ENCODE measurements at regions not wholly inside any gene's neighbourhood (a gene's known extent, or its start where the extent isn't known, plus 50 kb on each side); places are given as distances from the start of the nearest gene placed in this dataset.

GRCh38 chr4:115824630-115825029 is 711.2 kb upstream of the NDST4 start:
- H3K27me3 ChIP-seq (ENCODE audit: low read length) = no peaks in the 10 kb centered on the region
- no peak for ATAC-seq
- ChIA-PET CTCF (no interaction called here), POLR2A (ENCODE audit: unreplicated experiment) (no interaction called here)
- no peaks in the 10 kb centered on the region for H3K4me1 ChIP-seq (ENCODE audit: insufficient read depth, low read length)
- DNase-seq = no peak
- intact Hi-C loops (cut with micrococcal nuclease) = no loop called here
- no TSS peak for BruUV-seq (replicated peaks)
- no peaks in the 10 kb centered on the region for H4K20me1 ChIP-seq (ENCODE audit: low read length)
- no peak overlapping the region for H3K9ac ChIP-seq (ENCODE audit: low read length)
- H3K4me2 ChIP-seq (ENCODE audit: low read length) = no peak overlapping the region
- H3K27ac ChIP-seq (ENCODE audit: low read length) = no peak overlapping the region
- TF ChIP-seq EZH2 (IDR thresholded peaks at IDR 0.05; ENCODE audit: low read length, unreplicated experiment) (no peak), EZH2phosphoT487 (IDR thresholded peaks at IDR 0.05; ENCODE audit: borderline replicate concordance, low read length) (no peak), CTCF (conservative IDR thresholded peaks at IDR 0.05; ENCODE audit: low read depth, low read length) (no peak)
- H3K79me2 ChIP-seq (ENCODE audit: low read length) = no peaks in the 10 kb centered on the region
- no peaks in the 10 kb centered on the region for H3K9me2 ChIP-seq (replicated peaks; ENCODE audit: low read length)
- no peak overlapping the region for H3K4me3 ChIP-seq (ENCODE audit: low read length)
- no peaks in the 10 kb centered on the region for H3K9me3 ChIP-seq (ENCODE audit: low read length)
- H3K36me3 ChIP-seq (ENCODE audit: low read depth, low read length) = no peaks in the 10 kb centered on the region
- H2AFZ ChIP-seq (ENCODE audit: low read length) = no peak overlapping the region
- no peaks in the 10 kb centered on the region for H3F3A ChIP-seq (ENCODE audit: low read length, unreplicated experiment)

GRCh38 chr4:115803825-115804224 is 690.4 kb upstream of the NDST4 start:
- no peaks in the 10 kb centered on the region for H3K9me2 ChIP-seq (replicated peaks; ENCODE audit: low read length)
- no peak overlapping the region for H2AFZ ChIP-seq (ENCODE audit: low read length)
- no peak overlapping the region for H3K9ac ChIP-seq (ENCODE audit: low read length)
- H3K27ac ChIP-seq (ENCODE audit: low read length) = no peak overlapping the region
- H3F3A ChIP-seq (ENCODE audit: low read length, unreplicated experiment) = no peaks in the 10 kb centered on the region
- ChIA-PET POLR2A (ENCODE audit: unreplicated experiment) (no interaction called here), CTCF (no interaction called here)
- no peaks in the 10 kb centered on the region for H3K36me3 ChIP-seq (ENCODE audit: low read depth, low read length)
- intact Hi-C loops (cut with micrococcal nuclease) = no loop called here
- no peaks in the 10 kb centered on the region for H3K9me3 ChIP-seq (ENCODE audit: low read length)
- H3K79me2 ChIP-seq (ENCODE audit: low read length) = no peaks in the 10 kb centered on the region
- no TSS peak for BruUV-seq (replicated peaks)
- no peak overlapping the region for H3K4me2 ChIP-seq (ENCODE audit: low read length)
- no peaks in the 10 kb centered on the region for H3K27me3 ChIP-seq (ENCODE audit: low read length)
- no peak for TF ChIP-seq EZH2 (IDR thresholded peaks at IDR 0.05; ENCODE audit: low read length, unreplicated experiment)
- no peak for TF ChIP-seq EZH2phosphoT487 (IDR thresholded peaks at IDR 0.05; ENCODE audit: borderline replicate concordance, low read length)
- TF ChIP-seq CTCF (conservative IDR thresholded peaks at IDR 0.05; ENCODE audit: low read depth, low read length) = no peak
- no peaks in the 10 kb centered on the region for H4K20me1 ChIP-seq (ENCODE audit: low read length)
- H3K4me1 ChIP-seq (ENCODE audit: insufficient read depth, low read length) = no peaks in the 10 kb centered on the region
- H3K4me3 ChIP-seq (ENCODE audit: low read length) = no peak overlapping the region
- ATAC-seq = no peak
- no peak for DNase-seq

- Histone ChIP-seq H3K4me2 (ENCODE audit: low read length) (no peak overlapping the region), H3K9me3 (ENCODE audit: low read length) (no peaks in the 10 kb centered on the region), H3K79me2 (ENCODE audit: low read length) (no peaks in the 10 kb centered on the region), H3K9ac (ENCODE audit: low read length) (no peak overlapping the region), H3F3A (ENCODE audit: low read length, unreplicated experiment) (no peaks in the 10 kb centered on the region), H3K4me3 (ENCODE audit: low read length) (no peak overlapping the region), H3K9me2 (replicated peaks; ENCODE audit: low read length) (no peaks in the 10 kb centered on the region), H3K27ac (ENCODE audit: low read length) (no peak overlapping the region), H3K36me3 (ENCODE audit: low read depth, low read length) (no peaks in the 10 kb centered on the region), H3K4me1 (ENCODE audit: insufficient read depth, low read length) (no peaks in the 10 kb centered on the region), H2AFZ (ENCODE audit: low read length) (no peak overlapping the region), H3K27me3 (ENCODE audit: low read length) (no peaks in the 10 kb centered on the region), H4K20me1 (ENCODE audit: low read length) (no peaks in the 10 kb centered on the region)
- TF ChIP-seq EZH2phosphoT487 (IDR thresholded peaks at IDR 0.05; ENCODE audit: borderline replicate concordance, low read length) (no peak), CTCF (conservative IDR thresholded peaks at IDR 0.05; ENCODE audit: low read depth, low read length) (peak; percentile 44)
- no TSS peak for BruUV-seq (replicated peaks)
- intact Hi-C loops (cut with micrococcal nuclease) = no loop called here
- DNase-seq = no peak
- POLR2A ChIA-PET (ENCODE audit: unreplicated experiment) = no interaction called here
- CTCF ChIA-PET = no interaction called here
- no peak for ATAC-seq
Observed at GRCh38 chr4:115790812-115791211, 677.4 kb upstream of the NDST4 start.

Data from PC-3 (cell line).